GM10266 (cell line): ENCODE measurements at regions not wholly inside any gene's neighbourhood (a gene's known extent, or its start where the extent isn't known, plus 50 kb on each side); places are given as distances from the start of the nearest gene placed in this dataset.

Source experiments
- DNase-seq: peaks from one replicate; pipeline ENCODE4 v3.0.0; 2012; ENCODE audit errors: extremely low spot score
- CTCF ChIP-seq: IDR thresholded peaks from 2 replicates; pipeline ENCODE4 v1.5.1; 2012; ENCODE audit warnings: mild to moderate bottlenecking, low read depth; ENCODE audit not compliant: control insufficient read depth, insufficient read depth; ENCODE audit errors: missing control alignments

- DNase-seq = no peak
- no peak for TF ChIP-seq CTCF
Measured at GRCh38 chr12:34289431-34290380, 267.4 kb downstream of the ALG10 start.

- no peak for DNase-seq
- TF ChIP-seq CTCF = no peak
Measured at GRCh38 chr12:34290381-34290995, 268.2 kb downstream of the ALG10 start.

GRCh38 chr12:34291001-34291400, 268.7 kb downstream of the ALG10 start:
- no peak for TF ChIP-seq CTCF
- no peak for DNase-seq

- TF ChIP-seq CTCF = no peak
- no peak for DNase-seq
Measured at GRCh38 chr12:34291426-34291901, 269.2 kb downstream of the ALG10 start.

- no peak for TF ChIP-seq CTCF
- no peak for DNase-seq
Measured at GRCh38 chr12:34292736-34293625, 270.7 kb downstream of the ALG10 start.

GRCh38 chr12:34294137-34294536, 271.8 kb downstream of the ALG10 start:
- DNase-seq = no peak
- no peak for TF ChIP-seq CTCF
